HG03097 (cell line): ENCODE measurements at regions not wholly inside any gene's neighbourhood (a gene's known extent, or its start where the extent isn't known, plus 50 kb on each side); places are given as distances from the start of the nearest gene placed in this dataset.

ENCODE experiments used
- ATAC-seq: cut with Tn5 transposase; IDR thresholded peaks from one replicate; pipeline ENCODE4 v1.9.1; 2021; ENCODE audit not compliant: unreplicated experiment, low FRiP score

- ATAC-seq: no peak
Observed at GRCh38 chr4:119833611-119834010, 205.0 kb upstream of the PDE5A start.

DNA sequence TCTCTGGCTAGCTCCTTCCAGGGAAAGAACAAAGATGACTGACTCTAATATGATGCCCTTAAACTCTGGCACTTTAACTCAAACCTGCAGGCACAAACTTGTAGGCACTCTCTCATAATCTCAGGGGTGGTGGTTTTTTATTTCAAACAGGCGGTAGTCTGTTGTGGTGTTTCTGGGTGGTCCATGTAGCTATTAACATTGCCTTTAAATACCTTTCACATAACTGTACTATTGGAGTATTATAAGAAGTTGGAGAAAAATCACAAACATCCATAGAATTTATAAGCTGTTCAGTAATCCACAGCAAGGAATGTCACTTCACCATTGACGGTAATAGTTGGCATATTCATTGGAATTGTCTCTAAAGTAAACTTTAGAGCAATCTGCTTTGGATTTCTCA, 204.2 kb upstream of the PDE5A start:
- ATAC-seq: no peak

GRCh38 chr4:119829326-119829725, 200.7 kb upstream of the PDE5A start:
- ATAC-seq: no peak

- ATAC-seq: no peak
Observed at GRCh38 chr4:119825696-119826095, 197.1 kb upstream of the PDE5A start.

GRCh38 chr4:119823891-119824290, 195.3 kb upstream of the PDE5A start:
- ATAC-seq: no peak

DNA sequence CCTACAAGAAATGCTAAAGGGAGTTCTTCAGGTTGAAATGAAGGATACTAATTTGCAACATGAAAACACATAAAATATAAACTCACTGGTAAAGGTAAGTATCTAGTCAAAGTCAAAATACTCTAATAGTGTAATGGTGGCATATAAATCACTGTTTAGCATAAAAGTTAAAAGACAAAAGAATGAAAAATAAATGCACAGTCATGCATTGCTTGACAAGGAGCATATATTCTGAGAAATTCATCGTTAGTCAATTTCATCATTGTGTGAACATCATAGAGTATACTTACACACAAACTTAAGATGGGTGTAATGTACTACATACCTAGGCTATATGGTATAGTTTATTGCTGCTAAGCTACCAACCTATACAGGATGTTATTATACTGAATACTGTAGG, 194.4 kb upstream of the PDE5A start:
- no peak for ATAC-seq

DNA sequence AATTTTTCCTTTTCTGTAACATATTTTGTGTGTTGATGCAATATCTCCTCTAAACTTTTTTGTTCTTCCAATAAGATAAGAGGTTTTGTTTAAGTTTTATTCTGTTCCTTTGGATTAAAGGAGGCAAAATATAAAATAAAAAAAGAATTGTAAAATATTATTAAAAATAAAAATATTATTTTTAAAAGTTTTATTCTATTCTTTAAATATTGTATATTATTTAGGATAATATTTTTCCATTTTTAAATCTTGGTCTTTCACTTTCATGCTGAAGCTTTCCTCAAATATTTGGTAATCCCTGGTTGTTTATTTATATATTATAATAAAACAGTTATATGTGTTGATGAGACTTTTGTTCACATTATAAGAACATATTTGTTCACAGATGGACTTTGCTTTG, 187.9 kb upstream of the PDE5A start:
- no peak for ATAC-seq

DNA sequence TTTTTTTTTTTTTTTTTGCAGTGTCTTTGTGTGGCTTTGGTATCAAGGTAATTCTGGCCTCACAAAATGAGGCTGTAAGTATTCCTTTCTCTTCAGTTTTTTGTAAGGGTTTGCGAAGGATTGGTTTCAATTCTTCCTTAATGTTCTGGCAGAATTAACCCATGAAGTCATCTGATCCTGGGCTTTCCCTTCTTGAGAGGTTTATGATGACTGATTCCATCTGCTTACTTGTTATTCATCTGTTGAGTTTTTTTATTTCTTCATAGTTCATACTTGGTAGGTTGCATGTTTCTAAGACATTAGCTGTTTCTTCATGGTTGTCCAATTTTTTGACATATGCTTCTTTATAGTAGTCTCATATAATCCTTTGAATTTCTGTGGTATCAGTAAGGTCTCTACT, 181.4 kb upstream of the PDE5A start:
- no peak for ATAC-seq

GRCh38 chr4:119804404-119804803, 175.8 kb upstream of the PDE5A start:
- ATAC-seq: no peak

- ATAC-seq: no peak
Observed at GRCh38 chr4:119797238-119797894, 168.8 kb upstream of the PDE5A start.

DNA sequence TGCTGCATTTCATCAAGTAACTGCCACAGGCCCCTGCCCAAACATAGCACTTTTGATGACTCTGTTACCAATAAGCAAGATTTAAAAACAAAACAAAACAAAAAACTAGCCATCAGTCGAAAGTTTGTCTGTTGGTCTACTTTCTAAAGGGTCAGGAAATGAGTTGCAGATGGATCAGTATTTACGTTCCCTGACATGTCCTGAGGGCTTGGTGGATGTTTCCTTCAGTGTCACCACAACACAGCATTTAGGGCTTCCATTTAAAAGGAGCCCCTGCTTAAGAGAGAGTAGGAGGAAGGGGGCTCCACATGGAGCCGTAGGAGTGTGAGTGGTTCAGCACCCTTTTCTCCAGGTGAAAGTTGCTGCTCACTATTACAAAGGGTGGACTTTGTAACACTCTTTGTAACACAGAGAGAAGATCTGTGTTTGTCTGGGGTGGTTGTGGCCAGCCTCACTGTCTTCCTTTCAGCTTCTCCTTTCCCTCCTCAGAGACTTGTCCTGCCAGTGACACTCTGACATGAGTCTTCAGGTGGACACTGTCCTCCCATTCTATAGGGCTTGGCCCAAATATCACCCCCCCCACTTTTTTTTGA, 167.5 kb upstream of the PDE5A start:
- no peak for ATAC-seq

DNA sequence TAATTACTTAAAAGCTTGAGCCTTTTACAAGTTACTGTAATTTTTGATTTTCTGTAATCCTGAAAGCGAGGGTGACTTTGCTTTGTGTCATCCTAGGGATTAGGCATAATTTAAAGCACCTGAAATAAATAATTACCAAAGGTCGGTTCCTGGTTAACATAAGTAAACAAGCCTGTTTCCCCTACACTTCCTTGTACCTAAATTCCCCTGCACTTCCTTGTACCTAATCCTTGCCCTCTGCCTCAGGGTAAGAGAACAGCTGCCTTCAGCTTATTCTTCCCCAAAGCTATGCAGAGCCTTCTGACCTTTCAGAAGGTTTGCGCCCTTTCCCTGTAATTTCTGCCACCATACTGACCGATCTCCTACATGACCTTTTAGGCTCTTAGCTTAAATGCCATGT, 166.1 kb upstream of the PDE5A start:
- no peak for ATAC-seq

- no peak for ATAC-seq
Observed at GRCh38 chr4:119794113-119794512, 165.5 kb upstream of the PDE5A start.

- no peak for ATAC-seq
Observed at GRCh38 chr4:119788349-119789266, 160.0 kb upstream of the PDE5A start.

- ATAC-seq: no peak
Observed at GRCh38 chr4:119785963-119786362, 157.4 kb upstream of the PDE5A start.

GRCh38 chr4:119783189-119783983, 154.8 kb upstream of the PDE5A start:
- ATAC-seq: no peak

- no peak for ATAC-seq
Observed at GRCh38 chr4:119781044-119781443, 152.4 kb upstream of the PDE5A start.

- ATAC-seq: no peak
Observed at GRCh38 chr4:119774840-119775239, 146.2 kb upstream of the PDE5A start.

- no peak for ATAC-seq
Observed at GRCh38 chr4:119765951-119766350, 137.3 kb upstream of the PDE5A start.

DNA sequence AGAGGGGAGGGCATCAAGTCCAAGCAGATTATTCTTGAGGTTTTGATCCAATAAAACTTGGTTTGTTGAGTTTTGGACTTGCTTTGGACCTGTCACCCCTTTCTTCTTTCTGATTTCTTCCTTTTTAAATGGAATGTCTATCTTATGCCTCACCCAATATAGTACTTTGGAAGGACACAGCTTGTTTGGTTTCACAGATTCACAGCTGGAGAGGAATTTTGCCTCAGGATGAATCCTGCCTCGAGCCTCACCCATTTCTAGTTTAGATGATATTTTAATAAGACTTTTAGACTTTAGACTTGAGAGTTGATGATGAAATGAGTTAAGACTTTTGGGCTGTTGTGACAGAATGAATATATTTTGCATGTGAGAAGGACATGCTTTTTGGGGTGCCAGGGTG, 136.9 kb upstream of the PDE5A start:
- ATAC-seq: no peak

- no peak for ATAC-seq
Observed at GRCh38 chr4:119763386-119763785, 134.8 kb upstream of the PDE5A start.
